LNCaP clone FGC (cell line): ENCODE measurements at regions not wholly inside any gene's neighbourhood (a gene's known extent, or its start where the extent isn't known, plus 50 kb on each side); places are given as distances from the start of the nearest gene placed in this dataset.

Experiments
- DNase-seq: peaks from one replicate; pipeline ENCODE4 v3.0.0-alpha.2; 2011; ENCODE audit warnings: low read depth
- H3K4me3 ChIP-seq: 2 replicates; pipeline ENCODE4 v1.5.1; 2011; ENCODE audit warnings: mild to moderate bottlenecking, low read depth, low read length, control low read depth
- TF ChIP-seq, protein P1 (sequence below): IDR thresholded peaks from 2 replicates; pipeline ENCODE4 v1.5.1; 2012; ENCODE audit warnings: mild to moderate bottlenecking; ENCODE audit not compliant: control insufficient read depth, insufficient read depth; ENCODE audit errors: extremely low read depth

DNA sequence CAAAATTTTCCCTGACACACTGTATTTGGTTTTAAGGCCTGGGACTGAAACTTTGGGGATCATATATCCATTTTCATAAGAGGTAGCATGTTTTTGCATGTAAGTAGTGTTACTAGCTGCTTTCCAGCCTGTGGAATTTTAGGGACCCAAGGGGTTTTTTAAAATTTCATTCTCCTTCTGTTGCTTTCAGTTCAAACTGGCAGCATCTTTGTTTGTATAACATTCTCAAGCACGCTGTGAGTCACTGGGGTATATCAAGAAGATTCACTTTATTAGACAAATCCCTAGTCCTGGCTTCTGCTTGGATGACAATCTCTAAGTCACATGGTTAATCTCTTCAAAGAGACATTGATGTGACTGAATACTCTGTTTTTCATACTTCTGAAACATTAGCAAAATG lies 479.0 kb downstream of the CYLC2 start:
- TF ChIP-seq, protein P1, sequence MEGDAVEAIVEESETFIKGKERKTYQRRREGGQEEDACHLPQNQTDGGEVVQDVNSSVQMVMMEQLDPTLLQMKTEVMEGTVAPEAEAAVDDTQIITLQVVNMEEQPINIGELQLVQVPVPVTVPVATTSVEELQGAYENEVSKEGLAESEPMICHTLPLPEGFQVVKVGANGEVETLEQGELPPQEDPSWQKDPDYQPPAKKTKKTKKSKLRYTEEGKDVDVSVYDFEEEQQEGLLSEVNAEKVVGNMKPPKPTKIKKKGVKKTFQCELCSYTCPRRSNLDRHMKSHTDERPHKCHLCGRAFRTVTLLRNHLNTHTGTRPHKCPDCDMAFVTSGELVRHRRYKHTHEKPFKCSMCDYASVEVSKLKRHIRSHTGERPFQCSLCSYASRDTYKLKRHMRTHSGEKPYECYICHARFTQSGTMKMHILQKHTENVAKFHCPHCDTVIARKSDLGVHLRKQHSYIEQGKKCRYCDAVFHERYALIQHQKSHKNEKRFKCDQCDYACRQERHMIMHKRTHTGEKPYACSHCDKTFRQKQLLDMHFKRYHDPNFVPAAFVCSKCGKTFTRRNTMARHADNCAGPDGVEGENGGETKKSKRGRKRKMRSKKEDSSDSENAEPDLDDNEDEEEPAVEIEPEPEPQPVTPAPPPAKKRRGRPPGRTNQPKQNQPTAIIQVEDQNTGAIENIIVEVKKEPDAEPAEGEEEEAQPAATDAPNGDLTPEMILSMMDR: no peak
- DNase-seq: no peak
- no peak overlapping the region for H3K4me3 ChIP-seq

DNA sequence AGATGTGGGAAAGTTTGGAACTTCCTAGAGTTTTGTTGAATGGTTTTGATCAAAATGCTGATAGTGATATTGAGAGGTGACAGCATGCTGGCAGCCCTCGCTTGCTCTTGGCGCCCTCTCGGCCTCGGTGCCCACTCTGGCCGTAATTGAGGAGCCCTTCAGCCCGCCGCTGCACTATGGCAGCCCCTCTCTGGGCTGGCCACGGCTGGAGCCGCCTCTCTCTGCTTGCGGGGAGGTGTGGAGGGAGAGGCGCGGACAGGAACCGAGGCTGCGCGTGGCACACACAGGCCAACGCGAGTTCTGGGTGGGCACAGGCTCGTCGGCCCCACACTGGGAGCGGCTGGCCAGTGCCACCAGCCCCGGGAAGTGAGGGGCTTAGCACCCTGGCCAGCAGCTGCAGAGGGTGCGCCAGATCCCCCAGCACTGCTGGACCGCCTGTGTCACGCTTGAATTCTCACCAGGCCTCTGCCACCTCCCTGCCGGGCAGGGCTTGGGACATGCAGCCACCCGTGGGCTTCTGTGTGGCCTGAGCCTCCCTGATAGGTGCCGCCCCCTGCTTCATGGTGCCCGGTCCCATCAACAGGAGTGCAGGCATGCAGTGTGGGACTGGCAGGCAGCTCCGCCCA lies 488.5 kb downstream of the CYLC2 start:
- TF ChIP-seq, protein P1: no peak
- no peak for DNase-seq

DNA sequence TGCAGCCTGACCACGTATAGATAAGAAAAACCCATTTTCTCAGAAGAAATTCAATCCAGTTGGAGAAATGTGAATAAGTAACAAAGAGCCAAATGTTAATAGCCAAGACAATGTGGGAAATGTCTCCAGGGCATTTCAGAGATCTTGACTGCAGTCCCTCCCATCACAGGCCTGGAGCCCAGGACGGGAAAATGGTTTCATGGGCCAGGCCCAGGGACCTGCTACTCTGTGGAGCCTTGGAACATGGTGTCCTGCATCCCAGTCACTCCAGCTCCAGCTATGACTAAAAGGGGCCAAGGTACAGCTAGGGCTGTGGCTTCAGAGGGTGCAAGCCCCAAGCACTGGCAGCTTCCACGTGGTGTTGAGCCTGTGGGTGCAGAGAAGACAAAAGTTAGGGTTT lies 490.0 kb downstream of the CYLC2 start:
- H3K4me3 ChIP-seq: no peak overlapping the region
- TF ChIP-seq, protein P1: no peak
- DNase-seq: no peak

More for the DNA sequence above, 488.5 kb downstream of the CYLC2 start:
- H3K4me3 ChIP-seq: no peak overlapping the region

DNA sequence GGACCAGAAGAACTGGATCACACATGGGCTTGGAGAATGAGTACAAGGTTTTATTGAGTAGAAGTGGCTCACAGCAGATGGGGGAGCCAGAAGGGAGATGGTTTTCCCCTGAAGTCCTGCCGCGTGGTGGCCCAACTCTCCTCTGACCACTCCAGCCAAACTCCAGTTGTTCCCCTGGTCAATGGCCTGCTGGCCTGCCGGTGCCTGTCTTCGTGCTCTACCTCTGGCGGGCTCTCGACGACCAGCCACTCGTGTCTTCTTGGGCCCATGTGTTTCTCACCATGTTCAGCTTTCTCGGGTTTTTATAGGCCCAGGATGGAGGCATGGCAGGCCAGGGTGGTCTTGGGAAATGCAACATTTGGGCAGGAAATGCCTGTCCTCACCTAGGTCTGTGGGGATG lies 519.6 kb downstream of the CYLC2 start:
- no peak for DNase-seq
- TF ChIP-seq, protein P1: no peak

DNA sequence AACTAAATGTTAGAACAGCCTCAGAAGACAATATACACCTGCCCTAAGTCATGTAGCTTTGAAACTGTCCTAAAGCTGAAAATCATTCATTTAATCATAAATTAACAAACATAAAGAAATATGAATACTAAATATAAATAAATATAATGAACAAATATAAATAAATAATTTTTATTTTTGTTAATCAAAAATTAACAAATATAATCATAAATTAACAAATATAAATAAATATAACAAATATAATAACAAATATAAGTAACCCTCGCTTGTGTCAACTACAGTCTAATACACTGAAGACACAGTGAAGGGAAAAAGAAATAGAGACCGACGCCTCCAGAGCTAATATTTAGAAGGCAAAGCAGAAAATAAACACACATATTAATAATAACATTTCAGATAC lies 527.3 kb downstream of the CYLC2 start:
- TF ChIP-seq, protein P1: no peak
- DNase-seq: no peak
- no peak overlapping the region for H3K4me3 ChIP-seq

More for the DNA sequence above, 519.6 kb downstream of the CYLC2 start:
- no peak overlapping the region for H3K4me3 ChIP-seq

DNA sequence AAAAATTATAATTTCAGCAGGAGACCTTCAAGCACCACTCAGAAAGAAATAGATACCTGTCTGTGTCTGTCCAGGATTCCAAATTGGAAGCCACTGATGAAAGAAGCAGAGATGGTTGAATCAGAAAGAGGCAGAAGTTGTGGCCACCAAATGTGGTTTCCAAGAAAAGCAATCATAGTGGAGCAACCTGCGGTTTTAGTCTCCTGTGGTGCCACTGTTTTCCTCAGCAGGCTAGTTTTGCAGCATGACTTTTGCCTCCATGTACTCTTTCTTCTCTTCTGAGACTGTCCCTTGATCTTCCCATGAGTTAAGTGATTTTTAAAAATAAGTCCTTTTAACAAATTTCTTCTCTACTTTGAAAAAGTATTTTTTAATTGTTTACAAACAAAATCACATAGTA lies 535.8 kb downstream of the CYLC2 start:
- TF ChIP-seq, protein P1: no peak
- no peak for DNase-seq
- no peak overlapping the region for H3K4me3 ChIP-seq

DNA sequence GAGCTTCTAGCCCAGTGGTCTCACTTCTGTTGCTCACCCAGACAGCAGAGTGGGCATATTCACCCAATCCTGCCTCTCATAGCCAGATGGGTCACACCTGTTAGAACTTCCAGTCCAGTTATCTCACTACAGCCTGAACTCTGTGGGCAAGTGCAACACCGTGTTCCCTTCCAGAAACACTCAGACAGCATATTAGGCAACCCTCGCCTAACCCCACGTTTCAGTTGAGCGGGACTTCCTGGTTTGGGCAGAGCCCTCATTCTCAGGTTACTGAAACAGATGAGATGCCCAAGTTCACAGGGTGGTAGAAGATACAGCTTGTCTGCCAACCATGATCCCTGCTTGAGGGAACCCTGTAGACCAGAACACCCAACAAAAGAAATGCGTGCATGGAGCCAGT lies 538.2 kb downstream of the CYLC2 start:
- no peak for DNase-seq
- TF ChIP-seq, protein P1: no peak
- H3K4me3 ChIP-seq: no peak overlapping the region
